Common myeloid progenitor, CD34-positive (primary cell): ENCODE measurements at regions not wholly inside any gene's neighbourhood (a gene's known extent, or its start where the extent isn't known, plus 50 kb on each side); places are given as distances from the start of the nearest gene placed in this dataset.
"Not testable (repeated sequence)": the region's sequence is repeated elsewhere in the genome, so short reads cannot be mapped to it uniquely, and the experiment has no call there.

Experiments used
- CTCF ChIA-PET: fragments of 350-600 bp; sonication (Branson Sonifier 250); formaldehyde crosslinking; loops from one replicate; lab custom pipeline; 2021; ENCODE audit warnings: antibody characterized with exemption; lab: Charles Lee
- POLR2A ChIA-PET: fragments of 350-600 bp; sonication (Branson Sonifier 250); formaldehyde crosslinking; loops from one replicate; lab custom pipeline; 2021; ENCODE audit warnings: antibody characterized with exemption; lab: Charles Lee
- DNase-seq, 3 donors: peaks; one replicate each; pipeline versions ENCODE4 v3.0.0 to v3.0.0-alpha.2; 2013
- H3K27ac ChIP-seq, 2 experiments: 1 replicate in 1 of 2; 2 replicates in 1 of 2; pipeline ENCODE4 v1.7.0; 2013; ENCODE audit warnings: inconsistent platforms in 2 of 2, low read length in 2 of 2, mild to moderate bottlenecking in 2 of 2, low read depth in 1 of 2, moderate library complexity in 1 of 2; ENCODE audit not compliant: severe bottlenecking in 2 of 2, insufficient read depth in 1 of 2, poor library complexity in 1 of 2
- H3K27me3 ChIP-seq, 5 experiments: replicated peaks in 2 of 5; 1 replicate in 3 of 5; 2 replicates in 2 of 5; pipeline versions ENCODE4 v1.6.1 to v1.7.0; 2013; ENCODE audit warnings: low read length in 4 of 5, mild to moderate bottlenecking in 2 of 5, moderate library complexity in 2 of 5, inconsistent platforms in 1 of 5; ENCODE audit not compliant: insufficient read depth in 5 of 5, control insufficient read depth in 4 of 5
- H3K36me3 ChIP-seq, 4 experiments: 1 replicate in 2 of 4; 2 replicates in 2 of 4; pipeline versions ENCODE4 v1.6.1 to v1.7.0; 2013; ENCODE audit warnings: low read length in 3 of 4, control low read depth in 1 of 4, mild to moderate bottlenecking in 1 of 4; ENCODE audit not compliant: control insufficient read depth in 4 of 4, insufficient read depth in 4 of 4
- H3K4me1 ChIP-seq, 4 experiments: 1 replicate in 3 of 4; 2 replicates in 1 of 4; pipeline versions ENCODE4 v1.6.1 to v1.7.1; 2013; ENCODE audit warnings: low read length in 3 of 4, mild to moderate bottlenecking in 3 of 4, control low read depth in 1 of 4, inconsistent platforms in 1 of 4, moderate library complexity in 1 of 4; ENCODE audit not compliant: control insufficient read depth in 4 of 4, insufficient read depth in 4 of 4; ENCODE audit errors: control extremely low read depth in 1 of 4
- H3K4me3 ChIP-seq, 7 experiments: 1 replicate in 4 of 7; 2 replicates in 3 of 7; pipeline versions ENCODE4 v1.5.1 to v1.7.0; 2013; ENCODE audit warnings: mild to moderate bottlenecking in 7 of 7, low read length in 6 of 7, moderate library complexity in 6 of 7, inconsistent platforms in 2 of 7, low read depth in 2 of 7, control low read depth in 1 of 7; ENCODE audit not compliant: insufficient read depth in 4 of 7, control insufficient read depth in 1 of 7; ENCODE audit errors: extremely low read depth in 1 of 7
- H3K9me3 ChIP-seq, 5 experiments: 1 replicate in 4 of 5; 2 replicates in 1 of 5; pipeline versions ENCODE4 v1.6.1 to v1.7.1; 2013; ENCODE audit warnings: low read length in 4 of 5, mild to moderate bottlenecking in 2 of 5, inconsistent platforms in 1 of 5, low read depth in 1 of 5, moderate library complexity in 1 of 5; ENCODE audit not compliant: control insufficient read depth in 4 of 5, insufficient read depth in 2 of 5; ENCODE audit errors: control extremely low read depth in 1 of 5
- WGBS: methylation state at CpG from one replicate; pipeline ENCODE4 v1.1.5; 2013; ENCODE audit not compliant: insufficient coverage; 5-methylcytosine and 5-hydroxymethylcytosine counted together

DNA sequence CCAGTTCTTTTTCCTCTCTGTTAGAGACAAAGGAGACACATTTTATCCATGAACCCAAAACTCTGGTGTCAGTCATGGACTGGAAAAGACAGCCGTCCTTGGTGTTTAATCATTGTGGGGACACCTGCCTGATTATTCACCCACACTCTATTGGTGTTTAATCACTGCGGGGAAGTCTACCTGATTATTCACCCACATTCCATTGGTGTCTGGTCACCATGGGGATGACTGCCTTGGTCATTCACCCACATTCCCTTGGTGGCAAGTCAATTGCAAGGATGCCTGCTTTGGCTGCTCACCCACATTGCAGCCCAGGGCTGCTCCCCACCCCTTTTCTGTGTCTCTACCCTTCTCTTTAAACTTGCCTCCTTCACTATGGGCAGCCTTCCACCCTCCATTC, 589.7 kb upstream of the AMELY start:
- DNase-seq = no peak
- Histone ChIP-seq H3K27ac (no peak overlapping the region), H3K9me3 (no peaks in the 10 kb centered on the region), H3K4me1 (no peaks in the 10 kb centered on the region), H3K27me3 (no peaks in the 10 kb centered on the region), H3K36me3 (no peaks in the 10 kb centered on the region), H3K4me3 (no peak overlapping the region)
- ChIA-PET POLR2A (no interaction called here), CTCF (no interaction called here)
- no CpG with 5 or more reads among the region's 2 CpGs for WGBS

DNA sequence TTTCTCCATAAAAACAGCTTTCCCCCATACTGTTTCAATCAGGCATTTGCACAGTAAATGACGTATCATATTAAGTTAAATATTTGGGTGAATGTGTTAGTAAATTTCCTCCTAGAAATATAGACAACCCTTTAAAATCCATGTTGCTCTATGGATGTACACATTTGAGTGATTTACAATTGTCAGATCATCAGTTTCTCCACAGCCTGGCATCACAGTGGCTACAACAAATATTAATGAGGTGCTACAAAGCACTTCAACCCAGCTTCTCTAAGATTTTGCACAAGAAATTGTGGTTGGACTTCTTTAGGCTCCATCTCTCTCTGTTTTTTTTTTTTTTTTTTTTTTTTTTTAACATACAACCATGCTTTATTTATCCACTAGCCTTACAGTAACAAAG, 584.4 kb upstream of the AMELY start:
- H3K27me3 ChIP-seq = no peaks in the 10 kb centered on the region
- no peaks in the 10 kb centered on the region for H3K4me1 ChIP-seq
- ChIA-PET POLR2A (no interaction called here), CTCF (no interaction called here)
- H3K9me3 ChIP-seq = no peaks in the 10 kb centered on the region
- WGBS = no CpG with 5 or more reads among the region's 1 CpG
- no peaks in the 10 kb centered on the region for H3K36me3 ChIP-seq
- no peak overlapping the region for H3K27ac ChIP-seq
- DNase-seq = no peak
- no peak overlapping the region for H3K4me3 ChIP-seq

DNA sequence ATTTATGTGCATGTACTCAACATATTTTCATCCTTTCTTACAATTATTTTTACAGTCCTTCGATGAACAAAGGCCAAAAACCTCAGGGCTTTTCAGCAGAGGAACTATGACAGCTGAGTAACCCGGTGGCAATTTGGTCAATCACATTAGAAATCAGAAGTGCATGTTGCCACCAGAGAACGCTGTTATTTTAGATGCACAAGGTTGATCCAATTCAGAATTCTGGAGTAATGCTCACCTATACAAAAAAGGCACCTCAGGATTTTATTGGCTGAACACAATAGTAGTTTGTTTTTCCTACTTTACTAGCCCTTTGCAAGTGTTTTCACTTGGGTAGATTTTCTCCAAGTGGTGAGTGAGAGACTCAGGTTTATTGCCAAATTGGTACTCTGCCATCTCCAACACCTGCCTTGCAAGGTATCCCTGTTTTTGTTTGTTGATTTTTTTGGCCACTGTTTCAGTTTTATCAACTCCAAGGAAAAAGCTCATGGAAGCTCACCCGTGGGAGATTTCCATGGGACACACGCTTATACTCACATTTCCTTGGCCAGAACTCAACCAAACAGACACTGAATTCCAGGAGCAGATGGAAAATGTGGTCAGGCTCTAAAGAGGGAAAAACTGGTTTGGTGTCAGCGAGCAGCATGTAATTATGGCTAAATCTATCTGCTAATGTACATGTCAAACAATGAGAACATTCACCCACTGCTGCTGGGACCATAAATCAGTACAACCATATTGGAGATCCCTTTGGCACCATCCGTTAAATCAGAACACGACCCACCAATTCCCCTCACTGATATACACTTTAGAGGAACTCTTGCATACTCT, 573.1 kb upstream of the AMELY start:
- H3K27me3 ChIP-seq, CTCF ChIA-PET, H3K9me3 ChIP-seq, H3K4me3 ChIP-seq, H3K27ac ChIP-seq, DNase-seq, H3K36me3 ChIP-seq, H3K4me1 ChIP-seq, POLR2A ChIA-PET: not testable (repeated sequence)
- no CpG with 5 or more reads among the region's 8 CpGs for WGBS

DNA sequence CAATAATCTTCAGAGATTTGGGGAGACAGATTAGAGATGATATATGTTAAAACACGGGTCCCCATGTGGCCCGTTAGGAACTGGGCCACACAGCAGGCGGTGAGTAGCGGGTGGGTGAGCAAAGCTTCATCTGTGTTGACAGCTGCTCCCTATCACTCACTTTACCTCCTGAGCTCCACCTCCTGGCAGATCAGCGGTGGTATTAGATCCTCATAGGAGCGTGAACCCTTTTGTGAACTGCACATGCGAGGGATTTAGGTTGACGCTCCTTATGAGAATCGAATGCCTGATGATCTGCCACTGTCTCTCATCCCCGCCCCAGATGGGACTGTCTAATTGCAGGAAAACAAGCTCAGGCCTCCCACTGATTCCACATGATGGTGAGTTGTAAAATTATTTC, 560.4 kb upstream of the AMELY start:
- POLR2A ChIA-PET = no interaction called here
- H3K36me3 ChIP-seq = no peaks in the 10 kb centered on the region
- no peak for DNase-seq
- WGBS = no CpG with 5 or more reads among the region's 10 CpGs
- H3K4me1 ChIP-seq = no peaks in the 10 kb centered on the region
- no peak overlapping the region for H3K27ac ChIP-seq
- H3K9me3 ChIP-seq = no peaks in the 10 kb centered on the region
- CTCF ChIA-PET = no interaction called here
- no peaks in the 10 kb centered on the region for H3K27me3 ChIP-seq
- no peak overlapping the region for H3K4me3 ChIP-seq

GRCh38 chrY:7470037-7470436, 558.5 kb upstream of the AMELY start:
- Histone ChIP-seq H3K36me3 (no peaks in the 10 kb centered on the region), H3K27me3 (no peaks in the 10 kb centered on the region), H3K4me3 (no peak overlapping the region), H3K9me3 (no peaks in the 10 kb centered on the region), H3K4me1 (no peaks in the 10 kb centered on the region), H3K27ac (no peak overlapping the region)
- ChIA-PET CTCF (no interaction called here), POLR2A (no interaction called here)
- no peak for DNase-seq

DNA sequence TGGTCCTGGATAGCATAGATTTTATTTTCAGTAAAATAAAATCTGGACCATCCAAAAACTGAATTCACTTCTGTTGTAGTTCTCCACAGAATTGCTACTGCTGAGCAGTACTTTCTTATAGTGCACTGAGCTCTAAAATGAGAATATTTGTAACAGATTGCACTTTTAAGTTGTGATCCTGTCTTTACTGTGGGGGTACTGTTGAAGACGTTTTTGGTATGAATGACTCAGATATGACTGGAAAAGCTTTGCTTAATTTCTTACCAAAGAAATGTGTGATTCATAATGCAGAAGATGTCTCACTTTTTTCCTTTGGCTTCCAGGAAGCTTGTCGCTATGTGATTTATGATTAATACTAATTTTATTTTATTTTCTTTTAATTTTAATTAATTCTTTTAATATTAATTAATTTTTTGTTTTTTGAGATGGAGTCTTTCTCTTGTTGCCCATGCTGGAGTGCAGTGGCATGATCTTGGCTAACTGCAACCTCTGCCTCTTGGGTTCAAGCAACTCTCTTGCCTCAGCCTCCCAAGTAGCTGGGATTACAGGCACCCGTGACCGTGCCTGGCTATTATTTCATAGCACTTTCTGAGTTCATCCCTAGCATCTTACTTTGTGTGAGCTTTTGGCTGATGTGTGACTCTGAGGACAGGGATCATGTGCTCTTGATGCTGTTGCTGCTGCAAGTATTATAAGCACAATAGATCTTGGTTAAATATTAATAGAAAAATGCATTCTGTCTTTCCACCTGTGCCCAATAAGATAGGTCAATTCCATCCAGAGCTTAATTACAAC, 557.6 kb upstream of the AMELY start:
- Histone ChIP-seq H3K27ac (no peak overlapping the region), H3K27me3 (no peaks in the 10 kb centered on the region), H3K36me3 (no peaks in the 10 kb centered on the region), H3K4me1 (no peaks in the 10 kb centered on the region), H3K9me3 (no peaks in the 10 kb centered on the region), H3K4me3 (no peak overlapping the region)
- WGBS = no CpG with 5 or more reads among the region's 4 CpGs
- POLR2A ChIA-PET = no interaction called here
- DNase-seq = no peak
- CTCF ChIA-PET = no interaction called here

DNA sequence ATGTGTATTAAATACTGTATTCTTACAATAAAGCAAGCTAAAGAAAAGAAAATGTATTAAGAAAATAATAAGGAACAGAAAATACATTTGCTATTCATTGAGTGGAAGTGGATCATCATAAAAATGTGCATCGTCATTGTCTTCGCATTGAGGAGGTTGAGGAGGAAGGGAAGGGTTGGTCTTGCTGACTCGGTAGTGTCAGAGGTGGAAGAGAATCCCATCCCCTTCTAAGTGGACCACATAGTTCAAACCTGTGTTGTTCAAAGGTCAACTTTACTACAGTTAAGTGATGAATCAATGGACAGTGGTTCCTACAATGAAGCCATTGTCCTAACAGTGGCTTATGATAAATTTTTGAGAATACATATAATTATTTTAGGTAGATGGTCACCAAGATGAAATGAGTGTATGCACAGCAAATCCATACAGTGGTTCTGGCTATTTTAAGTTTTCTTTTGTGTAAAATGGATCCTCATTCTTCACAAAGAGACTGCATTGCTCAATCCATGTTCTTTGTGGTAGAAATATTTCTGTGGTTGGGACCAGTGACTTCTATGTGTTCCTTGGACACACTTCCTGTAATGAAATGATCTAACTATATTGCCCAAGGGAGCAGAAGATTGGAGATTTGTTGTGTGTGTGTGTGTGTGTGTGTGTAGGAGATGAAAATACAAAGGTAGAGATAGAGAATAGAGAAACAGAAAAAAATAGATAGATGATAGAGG, 556.4 kb upstream of the AMELY start:
- ChIA-PET CTCF (no interaction called here), POLR2A (no interaction called here)
- no peaks in the 10 kb centered on the region for H3K36me3 ChIP-seq
- no peaks in the 10 kb centered on the region for H3K27me3 ChIP-seq
- no peak overlapping the region for H3K27ac ChIP-seq
- H3K4me1 ChIP-seq = no peaks in the 10 kb centered on the region
- H3K9me3 ChIP-seq = no peaks in the 10 kb centered on the region
- DNase-seq = no peak
- H3K4me3 ChIP-seq = no peak overlapping the region
- WGBS = no CpG with 5 or more reads among the region's 3 CpGs
